Thyroid gland (tissue), 4 donors: ENCODE measurements at regions not wholly inside any gene's neighbourhood (a gene's known extent, or its start where the extent isn't known, plus 50 kb on each side); places are given as distances from the start of the nearest gene placed in this dataset.

Source experiments
- CTCF ChIP-seq, 6 experiments: fragments of 200-600 bp in 3 of 6; fragments of 450-650 bp in 3 of 6; sonication (generic) in 3 of 6; IDR thresholded peaks; one replicate each; pipeline ENCODE4 v1.5.1; 2016 to 2019; ENCODE audit warnings: antibody characterized with exemption in 6 of 6, mild to moderate bottlenecking in 2 of 6, inconsistent platforms in 1 of 6, moderate library complexity in 1 of 6
- POLR2A ChIP-seq, 2 donors: fragments of 450-650 bp; IDR thresholded peaks; one replicate each; pipeline ENCODE4 v1.6.1; 2017; ENCODE audit warnings: antibody characterized with exemption in 2 of 2, mild to moderate bottlenecking in 2 of 2, moderate library complexity in 1 of 2

GRCh38 chr9:92173318-92173717 is 58.1 kb upstream of the SPTLC1 start:
- TF ChIP-seq CTCF (IDR thresholded peaks at IDR 0.05) (no peak), POLR2A (IDR thresholded peaks at IDR 0.05) (no peak)
